ENCODE measurements at regions not wholly inside any gene's neighbourhood (a gene's known extent, or its start where the extent isn't known, plus 50 kb on each side); places are given as distances from the start of the nearest gene placed in this dataset.
"Not testable (repeated sequence)": the region's sequence is repeated elsewhere in the genome, so short reads cannot be mapped to it uniquely, and the experiment has no call there.

DNA sequence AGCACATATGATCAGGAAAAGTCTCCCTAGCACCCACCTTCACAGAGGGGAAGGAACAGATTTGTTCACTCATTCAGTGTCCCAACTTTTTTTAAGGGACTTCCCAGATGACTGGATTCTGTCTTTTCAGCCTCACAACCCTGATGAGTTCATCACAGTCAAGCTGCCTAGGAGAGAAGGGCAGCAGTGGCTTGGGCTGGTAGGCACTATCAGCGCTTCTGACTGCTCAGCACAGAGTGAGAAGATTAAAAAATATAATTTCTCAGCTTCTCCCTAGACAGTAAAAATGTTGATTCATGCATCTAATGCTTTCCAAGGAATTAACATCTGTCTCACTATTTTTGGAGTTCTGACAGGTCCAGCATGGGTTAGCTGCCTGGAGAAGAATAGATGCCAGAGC lies 328.2 kb downstream of the DTHD1 start:
- DNase-seq = no peak

GRCh38 chr4:36610628-36611027 lies 329.2 kb downstream of the DTHD1 start:
- DNase-seq = no peak

GRCh38 chr4:36613142-36613541 lies 331.7 kb downstream of the DTHD1 start:
- DNase-seq = not testable (repeated sequence)

DNA sequence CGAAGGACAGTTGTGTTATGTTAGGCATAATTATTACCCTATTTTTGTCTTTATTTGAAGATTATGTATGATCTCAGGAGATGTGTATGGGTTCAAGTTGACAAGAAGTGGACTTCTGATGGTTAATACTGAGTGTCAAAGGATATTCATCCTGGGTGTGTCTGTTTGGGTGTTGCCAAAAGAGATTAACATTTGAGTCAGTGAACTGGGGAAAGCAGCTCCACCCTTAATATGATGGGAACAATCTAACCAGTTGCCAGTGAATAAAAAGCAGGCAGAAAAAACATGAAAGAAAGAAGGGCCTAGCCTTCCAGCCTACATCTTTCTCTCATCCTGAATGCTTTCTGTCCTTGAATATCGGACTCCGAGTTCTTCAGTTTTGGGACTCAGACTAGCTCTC lies 332.6 kb downstream of the DTHD1 start:
- no peak for DNase-seq

- no peak for DNase-seq
These were observed 336.7 kb downstream of the DTHD1 start for GRCh38 chr4:36618102-36618501.

DNA sequence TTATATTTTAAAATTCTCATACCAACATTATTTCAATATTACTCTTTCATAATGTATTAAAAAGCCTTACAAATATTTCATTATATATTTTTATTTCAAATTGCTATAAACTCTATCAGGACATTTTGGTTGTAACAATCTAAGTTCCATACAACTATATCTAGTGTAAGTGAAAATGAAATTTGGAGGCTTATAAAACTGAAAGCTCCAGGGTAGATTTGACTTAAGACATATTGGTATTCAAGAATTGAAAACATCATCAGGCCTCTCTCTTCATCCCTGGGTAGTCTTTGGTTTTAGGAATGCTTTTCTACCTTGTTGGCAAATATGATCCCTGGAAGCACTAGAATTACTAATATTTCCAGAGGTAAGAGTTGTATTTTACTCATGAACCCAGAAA lies 342.6 kb downstream of the DTHD1 start:
- no peak for DNase-seq

GRCh38 chr4:36638273-36638811 lies 356.9 kb downstream of the DTHD1 start:
- DNase-seq = no peak

DNA sequence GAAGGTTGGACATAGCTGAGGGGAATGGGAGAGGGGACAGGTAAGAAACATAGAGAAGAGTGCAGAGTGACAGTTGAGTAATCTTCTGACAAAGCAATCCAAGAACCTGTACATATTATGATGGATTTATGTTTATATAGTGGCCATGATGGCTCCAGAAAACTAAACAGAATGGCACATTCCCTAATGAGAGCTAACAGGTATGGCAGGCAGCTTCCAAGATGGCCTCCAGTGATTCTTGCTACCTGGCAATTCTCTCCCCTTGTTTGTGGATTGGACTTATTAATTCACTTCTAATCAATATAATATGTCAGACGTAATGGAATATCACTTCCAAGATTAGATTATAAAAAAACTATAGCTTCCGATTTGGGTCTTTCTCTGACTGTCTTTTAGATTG lies 359.5 kb downstream of the DTHD1 start:
- DNase-seq = no peak

DNA sequence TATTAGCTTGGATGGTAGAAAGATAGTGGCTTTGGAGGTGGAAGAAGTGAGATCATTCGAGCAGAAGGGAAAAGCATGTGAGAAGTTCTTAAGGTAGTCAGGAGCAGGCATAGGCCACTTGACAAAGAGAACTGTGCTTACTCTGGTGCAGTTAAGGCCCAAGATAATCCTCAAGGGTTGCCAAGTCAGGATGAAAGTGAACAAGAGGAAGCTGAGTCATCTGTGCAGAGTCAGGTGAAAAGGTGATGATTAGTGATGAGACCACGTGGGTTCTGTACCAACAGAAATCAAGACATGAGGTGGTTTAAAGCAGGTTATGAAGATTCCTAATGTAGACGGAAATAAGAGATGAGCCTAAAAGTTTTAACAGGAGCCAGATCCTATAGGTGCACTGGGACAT lies 369.8 kb downstream of the DTHD1 start:
- DNase-seq = no peak

DNA sequence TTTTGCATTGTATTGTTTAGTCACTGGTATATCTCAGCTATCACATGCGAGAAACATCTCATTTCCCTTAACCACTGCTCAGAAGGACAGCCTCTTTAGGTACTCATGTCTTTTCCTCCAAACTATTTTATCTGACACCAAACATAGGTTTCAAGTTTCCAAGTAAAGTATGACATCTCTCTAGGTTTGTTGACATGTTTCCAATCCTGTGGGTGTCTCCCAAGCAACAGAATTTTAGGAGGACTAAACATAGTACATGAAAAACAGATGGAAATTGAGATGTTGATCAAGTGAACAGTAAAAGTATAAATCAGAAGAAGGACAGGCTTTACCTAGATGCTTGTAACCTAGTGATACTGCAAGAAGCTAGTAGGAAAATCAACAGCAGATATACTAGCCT lies 371.4 kb downstream of the DTHD1 start:
- no peak for DNase-seq

- DNase-seq = no peak
These were observed 384.6 kb downstream of the DTHD1 start for GRCh38 chr4:36665985-36666527.

- DNase-seq = no peak
These were observed 394.0 kb downstream of the DTHD1 start for GRCh38 chr4:36675436-36675835.

DNA sequence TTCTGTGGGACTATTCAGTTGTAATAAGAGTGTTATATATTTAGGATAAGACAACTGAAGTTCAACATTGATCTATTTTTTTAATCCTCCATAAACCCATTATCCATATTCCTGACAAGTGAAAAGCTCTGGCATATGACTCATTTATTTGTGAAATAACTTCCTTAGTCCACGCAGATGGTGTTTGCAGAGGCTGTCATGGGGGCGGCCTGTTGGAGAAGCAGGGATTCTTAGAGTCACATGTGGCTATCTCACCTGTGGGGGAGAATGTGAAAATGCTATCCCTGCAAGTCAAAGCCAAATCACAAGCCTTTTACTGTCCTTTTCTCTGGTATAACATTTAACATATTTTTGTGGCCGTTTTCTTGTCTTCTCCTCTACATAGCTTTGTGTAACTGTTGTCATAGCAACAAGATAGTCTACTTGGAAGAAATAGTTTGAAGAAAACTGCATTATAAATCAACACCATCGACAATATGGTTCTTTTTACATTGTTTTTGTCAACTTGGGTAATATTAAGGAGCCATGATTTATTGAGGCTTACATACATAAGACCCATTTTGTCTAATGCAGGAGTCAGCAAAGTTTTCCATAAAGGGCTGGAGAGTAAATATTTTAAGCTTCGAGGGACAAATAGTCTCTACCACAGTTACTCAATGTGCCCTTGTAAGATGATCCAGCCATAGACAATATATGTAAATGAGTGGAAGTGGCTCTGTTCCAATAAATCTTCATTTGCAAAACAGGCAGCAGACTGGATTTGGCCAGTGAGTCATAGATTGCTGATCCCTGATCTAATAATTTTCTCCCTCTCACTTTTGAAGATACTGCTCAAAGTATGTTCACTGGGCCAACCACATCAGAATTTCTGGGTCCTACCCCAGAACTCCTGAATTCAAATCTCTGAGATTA lies 395.0 kb downstream of the DTHD1 start:
- DNase-seq = no peak

GRCh38 chr4:36677112-36677511 lies 395.7 kb downstream of the DTHD1 start:
- DNase-seq = no peak

- DNase-seq = no peak
These were observed 396.5 kb downstream of the DTHD1 start for GRCh38 chr4:36677874-36678273.

DNA sequence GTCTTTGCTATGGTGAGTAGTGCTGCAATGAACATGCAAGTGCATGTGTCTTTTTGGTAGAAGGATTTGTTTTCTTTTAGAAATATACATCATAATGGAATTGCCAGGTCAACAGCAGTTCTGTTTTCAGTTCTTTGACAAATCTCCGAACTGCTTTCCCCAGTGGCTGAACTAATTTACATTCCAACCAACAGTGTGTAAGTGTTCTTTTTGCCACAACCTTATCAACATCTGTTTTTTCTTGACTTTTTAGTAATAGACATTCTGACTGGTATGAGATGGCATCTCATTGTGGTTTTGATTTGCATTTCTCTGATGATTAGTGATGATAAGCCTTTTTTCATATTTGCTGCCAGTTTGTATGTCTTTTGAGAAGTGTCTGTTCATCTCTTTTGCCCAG lies 406.3 kb downstream of the DTHD1 start:
- no peak for DNase-seq

DNA sequence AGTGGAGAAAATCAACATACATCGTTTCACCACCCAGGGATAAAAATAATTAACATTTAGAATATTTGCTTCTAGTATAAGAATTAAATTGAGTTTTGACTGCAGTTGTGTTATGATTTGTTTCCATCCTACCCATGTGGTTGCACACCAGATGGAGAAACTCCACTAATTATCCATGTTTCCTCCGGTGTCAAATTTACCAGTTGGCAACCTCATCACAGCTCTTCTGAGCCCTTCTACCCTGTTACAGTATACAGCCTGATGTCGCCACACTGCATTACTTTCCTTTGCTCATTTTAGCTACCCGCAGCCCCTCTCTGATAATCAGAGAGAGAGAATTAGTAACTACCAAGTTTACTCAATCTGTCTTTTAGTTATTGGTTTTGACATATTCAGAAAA lies 411.2 kb downstream of the DTHD1 start:
- no peak for DNase-seq

- DNase-seq = no peak
These were observed 420.8 kb downstream of the DTHD1 start for GRCh38 chr4:36702245-36702644.

DNA sequence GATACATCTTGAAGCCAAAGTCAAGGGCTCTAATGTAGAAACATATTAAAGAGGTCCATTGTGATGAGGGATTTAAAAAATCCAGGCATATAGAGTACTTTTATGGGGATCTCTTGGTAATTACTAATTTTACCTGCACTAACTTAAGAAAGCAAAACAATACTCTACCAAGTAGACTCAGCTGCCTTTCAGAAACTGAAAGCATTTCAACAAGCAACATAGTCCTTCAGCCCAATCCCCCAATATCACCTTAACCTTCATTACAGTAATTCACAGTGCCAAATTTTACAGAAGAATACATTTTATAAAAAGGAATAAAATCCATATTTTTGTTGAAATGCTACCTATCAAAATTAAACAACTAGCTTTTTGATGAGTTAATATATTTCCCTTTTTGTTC lies 422.9 kb downstream of the DTHD1 start:
- no peak for DNase-seq

- DNase-seq = no peak
These were observed 428.6 kb downstream of the DTHD1 start for GRCh38 chr4:36709991-36710390.

DNA sequence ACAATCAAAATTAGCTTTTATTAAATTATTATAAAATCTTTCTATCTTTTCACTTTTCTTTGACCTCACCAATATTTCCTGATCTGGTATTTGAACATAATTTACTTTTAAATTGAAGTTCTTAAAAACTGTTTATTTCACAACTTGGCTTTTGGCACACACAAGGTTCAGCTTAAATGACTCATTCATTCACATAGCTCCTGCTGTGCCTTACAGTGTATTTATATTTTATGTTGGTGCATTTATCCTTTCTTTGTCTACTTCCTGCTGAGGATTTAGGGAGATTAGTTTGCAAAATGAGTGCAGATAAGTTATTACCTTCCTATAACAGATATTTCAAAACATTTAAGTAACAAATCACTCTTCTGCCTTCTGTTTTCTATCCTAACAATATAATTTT lies 430.6 kb downstream of the DTHD1 start:
- no peak for DNase-seq

GRCh38 chr4:36716874-36717273 lies 435.5 kb downstream of the DTHD1 start:
- no peak for DNase-seq

GRCh38 chr4:36719425-36719824 lies 438.0 kb downstream of the DTHD1 start:
- no peak for DNase-seq

- no peak for DNase-seq
These were observed 441.6 kb downstream of the DTHD1 start for GRCh38 chr4:36722986-36723385.

GRCh38 chr4:36734334-36734733 lies 452.9 kb downstream of the DTHD1 start:
- DNase-seq = no peak

All from activated gamma-delta T cell treated with Interleukin-2 at 50 U/mL for 16 hours (primary cell).